Glutamatergic neuron (in vitro differentiated cells): ENCODE measurements at regions not wholly inside any gene's neighbourhood (a gene's known extent, or its start where the extent isn't known, plus 50 kb on each side); places are given as distances from the start of the nearest gene placed in this dataset.

Experiments
- DNase-seq: peaks from one replicate; pipeline ENCODE4 v3.0.0; 2022
- H3K27ac Mint-ChIP-seq: one replicate; pipeline ENCODE4 v1.8.0; 2020; ENCODE audit warnings: mild to moderate bottlenecking, mixed read lengths, inconsistent platforms; ENCODE audit not compliant: unreplicated experiment
- H3K27me3 Mint-ChIP-seq: one replicate; pipeline ENCODE4 v1.8.0; 2020; ENCODE audit warnings: mild to moderate bottlenecking, moderate library complexity, mixed read lengths, inconsistent platforms; ENCODE audit not compliant: unreplicated experiment
- H3K36me3 Mint-ChIP-seq: one replicate; pipeline ENCODE4 v1.8.0; 2020; ENCODE audit warnings: mild to moderate bottlenecking, mixed read lengths, inconsistent platforms; ENCODE audit not compliant: unreplicated experiment
- H3K4me1 Mint-ChIP-seq: one replicate; pipeline ENCODE4 v1.8.0; 2020; ENCODE audit warnings: mild to moderate bottlenecking, low read depth, mixed read lengths, inconsistent platforms; ENCODE audit not compliant: unreplicated experiment
- H3K4me3 Mint-ChIP-seq: one replicate; pipeline ENCODE4 v1.8.0; 2020; ENCODE audit warnings: mild to moderate bottlenecking, mixed read lengths, inconsistent platforms; ENCODE audit not compliant: unreplicated experiment
- H3K9me3 Mint-ChIP-seq: one replicate; pipeline ENCODE4 v1.8.0; 2020; ENCODE audit warnings: mild to moderate bottlenecking, moderate library complexity, mixed read lengths, inconsistent platforms; ENCODE audit not compliant: unreplicated experiment
- TF ChIP-seq, protein P1 (sequence below): fragments of 200-600 bp; sonication (generic); IDR thresholded peaks from one replicate; pipeline ENCODE4 v1.5.0; 2021; ENCODE audit not compliant: partially characterized antibody, unreplicated experiment

DNA sequence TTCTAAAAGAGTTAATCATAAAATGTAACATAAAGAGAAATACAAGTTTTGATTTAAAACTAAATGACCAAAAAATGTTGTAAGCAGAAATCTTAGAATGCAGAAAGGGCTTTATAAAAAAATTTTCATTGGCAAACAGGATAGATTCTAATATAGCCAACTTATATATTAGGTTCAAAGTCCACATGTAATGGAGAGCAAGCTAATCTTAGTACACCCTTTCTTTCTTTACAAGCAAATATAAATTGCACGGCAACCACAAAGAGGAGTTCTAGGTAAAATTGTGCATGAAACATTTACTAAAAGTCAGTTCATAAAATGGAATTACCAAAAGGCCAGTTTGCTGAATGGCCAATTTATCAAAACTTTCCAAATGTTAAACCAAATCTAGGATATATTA, 130.6 kb downstream of the NOL4 start:
- no peak overlapping the region for H3K27ac Mint-ChIP-seq
- no peak overlapping the region for H3K4me3 Mint-ChIP-seq
- DNase-seq: no peak
- H3K4me1 Mint-ChIP-seq: no peaks in the 10 kb centered on the region
- H3K9me3 Mint-ChIP-seq: no peaks in the 10 kb centered on the region
- no peaks in the 10 kb centered on the region for H3K36me3 Mint-ChIP-seq
- TF ChIP-seq, protein P1, sequence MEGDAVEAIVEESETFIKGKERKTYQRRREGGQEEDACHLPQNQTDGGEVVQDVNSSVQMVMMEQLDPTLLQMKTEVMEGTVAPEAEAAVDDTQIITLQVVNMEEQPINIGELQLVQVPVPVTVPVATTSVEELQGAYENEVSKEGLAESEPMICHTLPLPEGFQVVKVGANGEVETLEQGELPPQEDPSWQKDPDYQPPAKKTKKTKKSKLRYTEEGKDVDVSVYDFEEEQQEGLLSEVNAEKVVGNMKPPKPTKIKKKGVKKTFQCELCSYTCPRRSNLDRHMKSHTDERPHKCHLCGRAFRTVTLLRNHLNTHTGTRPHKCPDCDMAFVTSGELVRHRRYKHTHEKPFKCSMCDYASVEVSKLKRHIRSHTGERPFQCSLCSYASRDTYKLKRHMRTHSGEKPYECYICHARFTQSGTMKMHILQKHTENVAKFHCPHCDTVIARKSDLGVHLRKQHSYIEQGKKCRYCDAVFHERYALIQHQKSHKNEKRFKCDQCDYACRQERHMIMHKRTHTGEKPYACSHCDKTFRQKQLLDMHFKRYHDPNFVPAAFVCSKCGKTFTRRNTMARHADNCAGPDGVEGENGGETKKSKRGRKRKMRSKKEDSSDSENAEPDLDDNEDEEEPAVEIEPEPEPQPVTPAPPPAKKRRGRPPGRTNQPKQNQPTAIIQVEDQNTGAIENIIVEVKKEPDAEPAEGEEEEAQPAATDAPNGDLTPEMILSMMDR: no peak
- no peaks in the 10 kb centered on the region for H3K27me3 Mint-ChIP-seq

DNA sequence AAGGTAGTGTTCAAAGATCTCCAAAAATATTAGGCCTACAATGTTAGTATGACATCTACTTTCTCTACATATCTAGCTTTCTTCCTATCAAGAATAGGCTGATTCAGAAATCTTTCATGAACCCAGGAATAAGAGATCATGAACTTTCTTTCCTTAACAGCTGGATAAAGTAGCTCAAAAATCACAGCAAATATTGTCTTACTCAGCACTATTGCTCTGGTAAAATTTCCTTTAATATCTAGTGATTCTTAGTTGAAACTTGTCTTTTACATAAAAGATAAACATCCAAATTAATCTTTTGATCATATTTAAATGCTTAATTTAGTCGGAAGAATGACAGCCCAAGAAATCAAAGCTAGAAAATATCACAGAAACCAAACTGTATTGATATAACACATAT, 131.9 kb downstream of the NOL4 start:
- H3K27ac Mint-ChIP-seq: no peak overlapping the region
- H3K9me3 Mint-ChIP-seq: no peaks in the 10 kb centered on the region
- H3K4me3 Mint-ChIP-seq: no peak overlapping the region
- TF ChIP-seq, protein P1: no peak
- no peak for DNase-seq
- no peaks in the 10 kb centered on the region for H3K4me1 Mint-ChIP-seq
- no peaks in the 10 kb centered on the region for H3K36me3 Mint-ChIP-seq
- H3K27me3 Mint-ChIP-seq: no peaks in the 10 kb centered on the region

DNA sequence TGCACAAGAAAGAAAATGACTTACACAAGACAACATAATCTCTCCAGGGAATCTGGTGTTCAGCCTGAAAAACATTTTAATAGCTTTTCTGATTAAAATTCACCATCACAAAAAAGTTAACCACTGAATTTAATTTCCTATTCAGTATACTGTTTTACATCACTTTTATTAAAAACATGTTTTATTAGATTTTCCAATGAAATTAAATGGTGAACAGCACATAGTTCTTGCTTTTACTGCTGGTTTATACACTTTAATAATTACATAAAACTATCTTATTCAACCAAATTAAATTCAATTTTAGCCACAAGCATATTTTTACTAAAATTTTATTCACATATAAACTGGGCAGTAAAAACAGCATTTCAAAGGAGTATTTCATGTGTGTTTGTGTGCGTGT, 138.3 kb downstream of the NOL4 start:
- Mint-ChIP-seq H3K27me3 (no peaks in the 10 kb centered on the region), H3K4me1 (peaks cover 3% of the 10 kb centered on the region), H3K4me3 (no peak overlapping the region), H3K9me3 (no peaks in the 10 kb centered on the region), H3K27ac (no peak overlapping the region), H3K36me3 (no peaks in the 10 kb centered on the region)
- DNase-seq: no peak
- TF ChIP-seq, protein P1: no peak

DNA sequence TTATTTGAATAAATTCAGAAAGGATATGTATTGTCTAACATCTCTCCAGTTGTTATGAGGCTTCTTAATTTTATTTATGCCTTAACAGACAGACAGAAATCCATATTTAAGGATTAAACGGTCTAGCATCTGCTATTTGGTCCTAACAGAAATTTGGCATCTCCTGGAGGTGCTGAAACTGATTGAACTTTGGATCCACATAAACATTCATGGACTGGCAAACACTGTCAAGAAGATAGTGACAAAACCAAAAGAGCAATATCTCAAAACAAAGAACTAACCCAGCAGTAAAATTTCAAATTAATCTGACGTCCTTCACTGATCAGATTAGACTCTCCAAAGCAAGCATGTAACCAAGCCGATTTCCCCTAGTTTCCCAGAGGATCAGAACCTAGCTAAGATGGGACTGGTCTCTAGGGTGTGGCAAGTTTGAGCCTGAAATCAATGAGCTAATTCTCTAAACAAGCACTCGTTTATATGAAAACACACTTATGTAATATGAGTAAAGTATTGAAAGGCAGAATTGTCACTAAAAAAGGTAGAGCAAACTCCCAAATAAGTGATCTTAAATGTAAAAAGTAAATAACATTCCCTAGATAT, 139.5 kb downstream of the NOL4 start:
- Mint-ChIP-seq H3K36me3 (no peaks in the 10 kb centered on the region), H3K27ac (no peak overlapping the region), H3K9me3 (no peaks in the 10 kb centered on the region), H3K4me1 (peaks cover 3% of the 10 kb centered on the region), H3K4me3 (no peak overlapping the region), H3K27me3 (no peaks in the 10 kb centered on the region)
- TF ChIP-seq, protein P1: no peak
- no peak for DNase-seq

DNA sequence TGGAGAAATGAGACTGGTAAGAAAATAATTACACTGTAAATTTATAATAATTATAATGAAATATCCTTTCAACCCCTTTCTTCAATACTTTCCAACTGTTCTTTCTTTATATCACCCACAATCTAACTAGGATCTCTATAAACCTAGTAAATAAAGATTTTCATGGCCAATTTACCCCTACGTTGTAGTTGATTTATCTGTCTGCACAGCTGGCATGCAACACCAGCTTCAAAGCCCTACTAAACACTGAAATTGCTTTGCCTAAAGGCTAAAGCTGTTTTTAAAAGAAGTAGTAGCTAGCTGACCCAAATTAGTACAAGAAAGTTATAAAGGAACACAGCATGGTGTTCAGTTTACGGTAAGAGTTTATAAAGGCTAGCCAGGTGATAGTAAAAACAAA, 140.1 kb downstream of the NOL4 start:
- Mint-ChIP-seq H3K27ac (no peak overlapping the region), H3K4me3 (no peak overlapping the region), H3K4me1 (peaks cover 3% of the 10 kb centered on the region), H3K27me3 (no peaks in the 10 kb centered on the region), H3K9me3 (no peaks in the 10 kb centered on the region), H3K36me3 (no peaks in the 10 kb centered on the region)
- DNase-seq: no peak
- TF ChIP-seq, protein P1: no peak
